A204.1 (cell line): ENCODE measurements at regions not wholly inside any gene's neighbourhood (a gene's known extent, or its start where the extent isn't known, plus 50 kb on each side); places are given as distances from the start of the nearest gene placed in this dataset.

ENCODE experiments used
- FAIRE-seq: peaks from 2 replicates; lab custom pipeline; 2012; peaks lifted over from hg19 to GRCh38; lab: Jason Lieb, UNC

DNA sequence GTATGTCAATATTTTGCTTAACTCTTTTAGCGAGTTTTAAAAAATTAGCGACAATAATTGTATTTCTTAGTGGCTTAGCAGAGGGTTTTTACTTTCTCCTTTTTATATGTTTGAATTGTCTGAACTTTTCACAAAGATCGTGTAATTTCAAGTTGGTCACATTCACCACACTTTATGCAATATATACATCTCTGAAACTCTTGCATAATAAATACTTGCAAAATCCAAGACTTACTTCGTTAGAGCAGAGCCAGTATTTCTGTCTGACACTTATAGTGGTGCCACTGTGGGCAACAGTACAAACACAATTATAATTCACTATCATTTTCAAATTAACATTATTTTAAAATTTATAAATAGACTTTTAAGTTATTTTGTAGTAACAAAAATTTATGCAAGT is 62.0 kb downstream of the SUCNR1 start:
- no peak for FAIRE-seq

DNA sequence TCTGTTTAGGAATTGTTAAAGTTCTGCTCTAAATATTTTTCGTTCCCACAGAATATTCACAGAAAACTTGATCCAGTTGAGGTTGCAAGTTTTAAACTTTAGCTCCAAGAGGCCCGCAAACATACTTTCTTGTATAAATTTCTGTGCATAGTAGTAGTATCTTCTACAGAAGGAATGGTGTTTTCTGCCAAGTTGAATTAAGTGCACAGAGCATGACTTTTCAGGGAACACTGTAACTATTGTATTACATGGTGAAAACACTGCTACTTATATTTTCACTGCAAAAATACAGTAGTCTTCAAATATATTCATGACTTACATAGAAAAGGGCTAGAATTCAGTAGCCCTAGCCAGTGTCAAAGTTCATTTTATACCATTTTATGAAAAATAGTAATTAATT is 67.0 kb downstream of the SUCNR1 start:
- no peak for FAIRE-seq

DNA sequence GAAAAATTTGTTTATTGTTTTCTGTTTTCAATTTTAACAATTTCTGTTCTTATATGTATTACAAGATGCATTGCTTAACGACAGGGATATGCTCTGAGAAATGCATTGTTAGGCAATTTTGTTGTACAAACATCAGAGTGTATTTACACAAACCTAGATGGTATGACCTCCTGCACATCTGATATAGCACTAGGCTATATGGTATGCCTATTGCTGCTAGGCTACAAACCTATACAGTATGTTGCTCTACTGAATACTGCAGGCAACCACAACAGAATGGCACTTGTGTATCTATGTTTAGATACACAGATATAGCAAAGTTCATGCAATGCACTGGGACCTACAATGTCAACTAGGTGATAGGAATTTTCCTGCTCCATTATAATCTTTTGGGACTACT is 70.1 kb downstream of the SUCNR1 start:
- FAIRE-seq = no peak

DNA sequence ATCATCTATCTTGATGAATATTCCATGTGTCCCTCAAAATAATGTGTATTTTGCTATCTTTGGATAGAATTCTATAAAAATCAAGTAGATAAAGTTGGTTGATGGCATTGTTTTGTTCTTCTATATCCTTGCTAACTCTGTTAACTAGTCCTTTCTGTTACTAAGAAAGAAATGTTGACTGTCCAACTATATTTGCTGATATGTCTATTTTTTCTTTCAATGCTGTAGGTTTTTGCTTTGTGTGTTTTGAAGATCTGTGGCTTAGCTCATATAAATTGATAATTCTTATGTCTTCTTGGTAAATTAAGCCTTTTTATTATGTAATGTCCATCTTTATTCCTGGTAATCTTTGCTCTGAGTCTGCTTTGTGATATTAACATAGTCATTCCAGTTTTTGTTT is 70.9 kb downstream of the SUCNR1 start:
- no peak for FAIRE-seq

DNA sequence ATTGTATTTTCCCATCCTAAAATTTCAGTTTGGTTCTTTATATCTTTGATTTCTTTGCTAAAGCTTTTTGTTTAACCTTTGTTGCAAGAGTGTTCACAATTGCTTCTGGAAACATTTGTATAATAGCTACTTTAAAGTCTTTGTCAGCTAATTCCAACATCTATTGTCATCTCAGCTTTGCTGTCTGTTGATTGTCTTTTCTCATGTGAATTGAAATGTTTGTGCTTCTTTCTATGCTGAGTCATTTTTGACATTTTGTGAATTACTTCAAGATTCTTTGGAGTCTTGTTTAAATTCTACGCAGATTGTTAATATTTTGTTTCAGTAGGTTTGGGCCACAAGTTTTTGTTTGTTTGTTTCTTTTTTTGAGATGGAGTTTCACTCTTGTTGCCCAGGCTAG is 73.2 kb downstream of the SUCNR1 start:
- FAIRE-seq = no peak

DNA sequence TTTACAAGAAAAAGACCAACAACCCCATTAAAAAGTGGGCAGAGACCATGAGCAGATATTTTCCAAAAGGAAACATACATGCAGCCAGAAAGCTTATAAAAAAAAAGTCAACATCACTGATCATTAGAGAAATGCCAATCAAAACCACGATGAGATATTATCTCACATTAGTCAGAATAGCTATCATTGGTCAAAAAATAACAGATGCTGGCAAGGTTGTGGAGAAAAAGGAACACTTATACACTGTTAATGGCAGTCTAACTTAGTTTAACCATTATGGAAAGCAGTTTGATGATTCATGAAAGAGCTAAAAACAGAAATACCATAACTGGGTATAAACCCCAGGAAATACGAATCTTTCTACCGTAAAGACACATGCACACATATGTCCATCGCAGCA is 76.3 kb downstream of the SUCNR1 start:
- no peak for FAIRE-seq

DNA sequence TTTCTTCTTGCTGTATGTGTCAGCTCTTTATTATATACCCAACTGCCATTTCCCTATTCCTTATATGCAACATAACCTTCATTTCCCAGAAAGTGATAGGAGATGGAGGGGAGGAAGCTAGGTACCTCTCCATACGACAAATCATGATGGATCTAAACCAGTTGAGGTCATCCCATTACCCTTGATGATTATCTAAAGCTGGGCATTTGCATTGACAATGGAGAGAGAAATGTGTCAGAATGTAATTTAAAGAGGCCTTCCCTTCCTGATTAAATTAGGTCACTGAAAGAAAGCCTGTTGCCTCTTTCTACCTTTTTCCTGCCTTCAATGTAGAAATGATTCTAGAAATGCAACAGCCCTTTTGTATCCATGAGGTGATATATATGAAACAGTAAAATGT is 81.9 kb downstream of the SUCNR1 start:
- no peak for FAIRE-seq

DNA sequence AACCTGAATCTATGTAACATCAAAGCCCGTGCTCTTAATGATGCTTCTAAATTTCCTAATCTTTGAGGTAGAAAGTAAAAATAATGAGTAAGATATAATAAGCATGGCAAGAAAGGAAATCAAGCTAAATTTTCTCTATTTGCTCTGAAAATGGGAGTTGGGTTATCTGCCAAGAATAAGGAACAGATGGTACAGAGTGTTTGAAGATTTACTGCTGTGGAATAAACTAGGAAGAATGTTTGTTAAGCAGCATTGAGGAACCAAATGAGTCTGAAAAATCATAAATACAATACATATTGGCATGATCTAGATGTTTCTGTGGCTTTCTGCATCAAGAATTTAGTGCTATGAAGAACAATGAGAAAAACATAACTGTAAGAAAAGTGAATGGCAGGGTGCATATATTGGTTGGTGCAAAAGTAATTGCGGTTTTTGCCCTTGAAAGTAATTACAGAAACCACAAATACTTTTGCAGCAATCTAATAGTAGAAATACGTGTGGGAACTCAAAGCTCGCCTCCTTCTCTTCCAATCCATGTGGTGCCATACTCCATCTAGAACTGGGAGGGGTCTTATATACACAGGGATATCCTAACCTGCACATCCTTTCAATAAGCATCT is 87.6 kb downstream of the SUCNR1 start:
- FAIRE-seq = no peak

DNA sequence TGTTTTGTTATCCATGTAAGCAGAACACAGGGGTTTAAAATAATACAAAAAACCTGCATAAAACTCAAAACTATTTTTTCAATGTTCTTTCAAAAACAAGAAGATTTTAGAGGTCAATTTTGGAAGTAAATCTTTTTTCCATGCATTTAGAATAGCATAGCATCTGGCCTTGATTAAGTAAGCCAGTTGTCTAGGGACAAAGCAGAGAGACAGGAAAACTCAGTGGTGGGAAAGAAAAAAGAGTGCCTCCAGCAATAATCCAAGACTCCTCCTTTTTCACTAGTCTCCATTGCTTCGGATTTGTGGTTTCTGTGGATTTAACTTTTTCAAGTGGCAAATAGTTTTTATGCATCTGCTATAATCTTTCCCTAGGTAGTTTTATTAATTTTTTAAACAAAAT is 88.9 kb downstream of the SUCNR1 start:
- FAIRE-seq = no peak

DNA sequence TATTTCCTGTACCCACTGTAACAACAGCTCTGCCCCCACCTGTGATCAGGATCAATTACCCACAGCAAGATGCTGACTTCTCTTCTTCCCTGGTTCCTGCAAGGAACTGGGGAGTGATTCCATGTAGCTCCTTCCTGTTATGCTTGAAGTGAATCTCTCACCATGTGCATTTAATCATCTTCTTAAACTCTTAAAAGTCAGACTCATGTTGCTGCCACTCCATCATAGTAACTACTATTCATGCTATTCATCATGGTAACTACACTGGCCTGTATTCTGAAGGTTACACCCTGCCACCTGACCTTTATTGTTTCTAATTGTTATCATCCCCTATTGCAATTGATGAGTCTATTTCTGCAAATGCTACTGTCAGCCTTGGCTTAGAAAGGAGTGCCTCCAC is 89.5 kb downstream of the SUCNR1 start:
- no peak for FAIRE-seq

DNA sequence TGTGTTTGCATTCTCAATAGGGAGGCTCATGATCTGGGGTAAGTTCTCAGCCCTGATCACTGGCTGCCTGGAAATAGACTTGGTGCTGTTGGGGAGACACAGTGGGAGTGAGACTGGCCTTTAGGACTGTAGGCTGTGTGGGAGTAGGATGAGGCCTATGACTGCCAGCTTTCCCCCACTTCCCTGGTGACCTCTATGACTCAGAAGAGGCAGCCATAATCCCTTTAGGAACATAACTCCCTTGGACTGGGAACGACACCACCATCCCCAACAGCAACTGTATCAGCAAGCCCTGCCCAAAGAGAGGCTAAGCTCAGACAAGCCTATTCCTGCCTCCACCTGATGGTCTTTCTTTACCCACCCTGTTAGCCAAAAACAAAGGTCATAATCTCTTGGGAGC is 91.3 kb downstream of the SUCNR1 start:
- FAIRE-seq = no peak

DNA sequence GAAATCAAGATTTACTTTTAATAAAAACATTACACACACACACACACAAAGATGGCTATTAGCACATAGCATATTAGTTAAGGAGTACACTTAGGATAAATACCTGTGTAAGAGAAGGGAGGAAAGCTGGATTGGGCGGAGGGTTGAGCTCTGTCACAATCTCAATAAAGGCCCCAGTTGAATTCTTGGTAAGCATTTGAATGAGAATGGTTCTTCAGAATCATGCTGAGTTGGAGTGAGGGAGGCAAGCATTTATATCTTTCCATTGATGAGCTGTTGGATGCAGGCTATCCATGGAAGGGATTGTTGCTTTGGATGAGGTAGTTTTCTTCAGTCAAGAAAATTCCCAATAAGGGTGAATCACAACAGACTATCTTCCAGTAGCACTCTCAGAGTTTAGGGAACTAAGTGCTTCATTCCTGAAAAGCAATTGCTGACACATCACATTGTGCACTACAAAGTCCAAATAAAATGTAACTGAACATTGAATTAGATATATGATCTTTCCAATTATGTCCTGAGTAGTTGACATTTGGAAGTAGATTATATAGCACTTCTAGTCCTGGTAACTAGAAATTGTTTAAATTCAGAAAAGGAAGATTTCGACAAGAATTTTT is 95.7 kb downstream of the SUCNR1 start:
- FAIRE-seq = no peak

DNA sequence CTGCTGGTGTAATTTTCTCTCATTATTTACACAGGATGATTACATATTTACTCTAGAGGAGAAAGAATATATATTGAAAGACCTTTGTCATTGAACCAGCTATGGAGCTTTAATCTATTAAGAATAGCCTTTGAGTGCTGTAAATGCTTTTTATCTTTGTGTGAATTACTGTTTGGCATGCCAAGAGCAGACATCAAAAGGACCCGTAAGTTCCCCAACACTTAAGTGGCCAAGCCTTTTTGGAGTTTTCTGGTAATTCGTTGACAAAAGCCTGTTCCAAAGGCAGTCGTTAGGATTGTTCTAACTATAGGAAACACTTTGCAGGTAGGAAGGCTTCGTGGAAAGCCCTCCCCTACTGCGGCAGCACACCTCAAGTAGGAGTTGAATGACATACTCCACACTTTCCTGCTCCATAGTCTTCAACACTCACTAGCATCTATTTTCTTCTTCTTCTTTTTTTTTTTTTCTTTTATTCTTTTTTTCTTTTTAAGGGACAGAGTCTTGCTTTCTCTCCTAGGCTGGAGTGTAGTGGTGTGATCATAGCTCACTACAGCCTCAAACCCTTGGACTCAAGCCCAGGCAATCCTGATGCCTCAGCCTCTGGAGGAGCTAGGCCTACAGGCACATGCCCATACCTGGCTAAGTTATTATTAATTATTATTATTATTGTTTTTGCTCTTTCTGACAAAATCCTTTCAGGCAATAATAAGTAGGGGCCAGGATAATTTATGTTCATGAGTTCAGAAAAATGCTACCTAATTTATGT is 98.6 kb downstream of the SUCNR1 start:
- FAIRE-seq = no peak

DNA sequence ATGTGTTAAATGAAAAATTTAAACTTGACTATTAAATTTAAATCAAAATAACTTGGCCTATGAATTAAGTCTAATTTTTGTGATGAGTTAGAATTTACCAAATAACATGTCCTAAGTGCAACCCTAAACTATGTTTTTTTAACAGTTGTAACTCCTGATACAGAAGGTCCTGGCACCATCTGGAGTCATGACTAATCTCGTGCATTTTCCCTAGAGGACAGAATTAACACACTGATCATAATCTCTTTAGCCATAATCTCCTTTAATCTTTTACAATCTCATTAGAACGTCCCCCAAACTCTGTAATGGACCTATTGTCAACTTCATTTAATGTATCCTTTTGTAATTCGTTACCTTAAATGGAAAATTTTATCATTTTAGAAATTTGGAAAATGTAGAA is 100.6 kb downstream of the SUCNR1 start:
- FAIRE-seq = no peak

DNA sequence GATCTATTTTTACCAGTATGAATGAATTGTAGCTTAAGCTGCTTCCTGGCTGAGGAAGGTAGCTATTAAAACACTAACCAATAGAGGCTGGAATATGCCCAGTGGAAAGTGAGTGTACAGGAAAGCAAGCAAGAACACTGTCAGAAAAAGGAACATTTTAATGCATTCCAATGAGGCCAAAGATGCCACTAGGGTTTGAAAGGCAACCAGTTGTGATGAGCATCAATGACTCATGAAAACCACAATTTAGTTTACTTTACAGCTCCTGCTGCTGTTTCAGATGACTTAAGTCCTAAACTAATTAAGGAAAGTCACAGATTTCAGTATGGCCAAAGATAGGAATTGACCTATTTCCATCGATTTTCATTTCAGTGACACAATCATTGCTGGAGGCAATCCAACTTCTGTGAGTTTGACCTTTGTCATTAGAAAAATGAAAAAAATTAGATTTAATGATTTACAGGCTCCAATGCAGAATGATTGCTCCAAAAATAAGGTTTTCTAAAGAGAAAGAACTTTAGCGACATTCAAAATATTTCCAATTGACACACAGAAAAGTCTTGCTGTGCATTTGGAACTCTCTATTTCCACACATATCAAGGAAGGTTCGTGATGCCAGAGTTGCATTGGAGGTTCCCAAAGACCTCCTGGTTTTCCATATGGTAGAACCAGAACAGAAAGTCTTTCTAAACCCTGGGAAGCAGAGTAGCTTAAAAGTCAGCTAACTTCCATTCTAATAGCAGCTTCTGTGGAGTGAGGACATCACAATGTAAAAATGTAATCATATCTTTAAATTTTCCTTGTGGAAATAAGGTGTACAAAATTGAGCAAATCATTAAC is 103.0 kb downstream of the SUCNR1 start:
- no peak for FAIRE-seq

DNA sequence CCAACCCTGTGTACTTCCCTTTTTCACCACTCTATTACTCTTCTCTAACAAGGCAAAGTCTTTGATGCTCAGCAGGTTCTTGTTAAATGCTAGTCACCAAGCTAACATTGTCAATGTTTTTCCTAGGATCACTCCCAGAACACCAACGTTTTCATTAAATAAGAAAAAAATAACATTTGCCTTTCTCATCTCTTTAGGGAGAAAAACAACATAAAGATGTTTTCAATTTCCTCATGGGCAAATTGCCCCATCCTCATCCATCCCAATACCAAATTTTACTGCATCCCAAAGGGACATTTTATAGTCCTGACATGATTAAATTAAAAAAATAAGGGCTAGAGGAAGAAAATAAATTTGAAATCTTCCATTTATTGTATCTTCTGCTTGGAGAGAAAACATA is 106.5 kb downstream of the SUCNR1 start:
- FAIRE-seq = no peak

DNA sequence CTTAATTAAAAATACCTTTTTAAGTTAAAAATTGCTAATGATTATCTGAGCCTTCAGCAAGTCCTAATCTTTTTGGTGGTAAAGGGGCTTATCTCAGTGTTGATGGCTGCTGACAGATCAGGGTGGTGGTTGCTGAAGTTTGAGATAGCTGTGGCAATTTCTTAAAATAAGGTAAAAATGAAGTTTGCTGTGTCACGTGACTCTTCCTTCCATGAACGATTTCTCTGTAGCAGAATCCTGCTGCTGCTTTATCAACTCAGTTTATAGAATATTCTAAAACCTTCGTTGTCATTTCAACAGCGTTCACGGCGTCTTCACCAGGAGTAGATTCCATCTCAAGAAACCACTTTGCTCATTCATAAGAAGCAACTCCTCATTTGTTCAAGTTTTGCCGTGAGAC is 110.1 kb downstream of the SUCNR1 start:
- no peak for FAIRE-seq

DNA sequence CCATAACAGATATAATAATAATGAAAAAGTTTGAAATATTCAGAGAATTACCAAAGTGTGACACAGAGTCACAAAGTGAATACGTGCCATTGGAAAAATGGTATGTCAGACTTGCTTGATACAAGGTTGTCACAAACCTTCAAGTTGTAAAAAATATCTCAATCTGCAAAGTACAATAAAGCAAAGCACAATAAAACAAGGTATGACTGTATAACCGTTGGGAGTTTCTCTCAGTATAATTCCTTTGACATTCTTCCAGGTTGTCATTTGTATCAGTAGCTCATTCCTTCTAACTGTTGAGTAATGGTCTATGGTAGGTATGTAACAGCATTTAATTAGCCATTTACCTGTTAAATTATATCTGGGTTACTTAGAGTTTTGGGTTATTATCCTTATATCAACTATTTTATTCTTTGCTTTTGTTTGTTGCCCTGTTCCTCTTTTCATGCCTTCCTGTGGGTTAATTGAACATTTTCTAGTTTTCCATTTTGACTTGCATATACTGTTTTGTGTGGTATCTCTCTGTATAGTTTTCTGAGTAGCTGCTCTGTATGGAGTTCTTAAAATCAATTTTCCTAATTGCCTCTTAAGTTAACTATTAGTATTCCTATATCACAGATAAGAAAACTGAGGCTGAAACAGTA is 112.5 kb downstream of the SUCNR1 start:
- FAIRE-seq = no peak

DNA sequence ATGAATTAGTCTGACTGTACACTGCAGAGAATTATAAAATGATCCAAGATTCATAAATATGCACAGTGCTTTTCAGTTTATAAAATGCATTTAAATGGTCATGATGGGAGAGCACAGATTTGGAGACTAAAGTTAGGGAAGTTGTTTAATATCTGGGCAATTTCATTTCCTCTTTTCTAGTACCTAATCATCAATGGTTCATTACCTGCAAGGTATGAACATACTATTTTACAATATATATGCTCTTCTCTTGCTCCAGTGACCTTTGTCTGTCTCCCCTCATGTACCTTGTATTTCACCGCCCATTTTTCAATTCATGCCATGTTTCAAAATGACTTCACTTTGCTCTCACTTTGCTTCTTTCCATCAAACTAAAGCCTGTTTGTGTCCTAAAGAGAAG is 114.5 kb downstream of the SUCNR1 start:
- no peak for FAIRE-seq

DNA sequence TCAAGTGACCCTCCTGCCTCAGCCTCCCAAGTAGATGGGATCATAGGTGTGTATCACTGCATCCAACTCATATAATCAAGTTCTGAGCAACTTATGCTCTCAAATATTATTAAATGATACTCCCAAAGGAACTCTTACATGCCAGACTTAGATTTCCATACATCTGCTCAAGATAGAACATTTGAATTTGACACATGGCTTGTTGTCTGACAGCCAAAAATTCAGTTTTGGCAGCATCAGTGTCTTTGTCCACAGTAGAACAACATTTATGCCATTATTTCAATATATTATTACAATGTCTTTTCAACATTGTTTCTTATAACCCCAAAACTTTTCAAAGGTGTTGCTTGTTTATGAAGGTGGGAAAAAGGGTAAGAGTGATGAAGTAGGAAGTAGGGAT is 116.2 kb downstream of the SUCNR1 start:
- no peak for FAIRE-seq

DNA sequence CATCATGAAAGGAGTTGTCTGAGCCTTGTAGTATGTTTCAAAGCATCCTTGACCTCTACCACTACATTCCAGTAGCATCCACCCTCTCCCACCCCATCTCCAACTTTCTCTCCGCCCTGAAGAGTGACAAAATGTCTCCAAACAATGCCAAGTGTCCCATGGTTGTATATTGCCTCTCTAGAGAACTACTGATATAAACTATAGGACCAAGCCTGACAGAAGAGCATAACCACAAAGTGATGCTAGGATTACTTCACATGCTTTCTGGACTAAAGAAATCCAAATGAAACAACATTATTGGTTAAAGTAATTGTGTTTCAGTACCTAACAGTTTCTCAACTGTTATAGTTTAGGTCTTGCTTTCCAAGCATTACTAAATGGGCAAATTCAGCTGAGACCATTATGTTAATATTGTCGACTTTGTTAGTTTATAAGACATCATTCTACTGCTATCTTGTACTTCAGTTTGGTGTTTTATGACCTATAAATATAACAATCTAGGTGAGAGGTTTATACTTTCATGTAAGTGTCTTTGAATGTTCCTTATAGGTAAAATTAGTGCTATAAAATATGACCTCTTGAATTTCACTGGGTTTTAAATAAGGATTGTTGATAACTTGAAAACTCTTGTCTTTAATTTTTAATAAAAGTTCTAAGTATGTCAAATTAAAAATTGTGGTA is 117.4 kb downstream of the SUCNR1 start:
- no peak for FAIRE-seq
